ENCODE measurements at regions not wholly inside any gene's neighbourhood (a gene's known extent, or its start where the extent isn't known, plus 50 kb on each side); places are given as distances from the start of the nearest gene placed in this dataset.
A peak's percentile ranks its signal among the peaks of the same experiment; 100 is the strongest.

- peak; percentile 81 for FAIRE-seq
- peak; percentile 72 for DNase-seq (ENCODE audit: low spot score)
These were observed 148.4 kb upstream of the USP9Y start for GRCh38 chrY:12552471-12553283.

GRCh38 chrY:12553909-12554308 lies 147.1 kb upstream of the USP9Y start:
- FAIRE-seq, result no peak

GRCh38 chrY:12555005-12555404 lies 146.0 kb upstream of the USP9Y start:
- DNase-seq (ENCODE audit: low spot score) (peak; percentile 78), FAIRE-seq (peak; percentile 95)

More at GRCh38 chrY:12553909-12554308, 147.1 kb upstream of the USP9Y start:
- peak; percentile 70 for DNase-seq (ENCODE audit: low spot score)

GRCh38 chrY:12559007-12559406 lies 142.0 kb upstream of the USP9Y start:
- DNase-seq (ENCODE audit: low spot score) (no peak), FAIRE-seq (no peak)

- no peak for DNase-seq (ENCODE audit: low spot score)
- FAIRE-seq, result no peak
These were observed 124.8 kb upstream of the USP9Y start for GRCh38 chrY:12576278-12576677.

GRCh38 chrY:12593532-12594216 lies 107.4 kb upstream of the USP9Y start:
- no peak for FAIRE-seq
- no peak for DNase-seq (ENCODE audit: low spot score)

GRCh38 chrY:12598783-12599182 lies 102.2 kb upstream of the USP9Y start:
- no peak for DNase-seq (ENCODE audit: low spot score)
- no peak for FAIRE-seq

GRCh38 chrY:12605426-12605825 lies 95.6 kb upstream of the USP9Y start:
- no peak for DNase-seq (ENCODE audit: low spot score)
- FAIRE-seq, result no peak

GRCh38 chrY:12610861-12611260 lies 90.2 kb upstream of the USP9Y start:
- DNase-seq (ENCODE audit: low spot score) (no peak), FAIRE-seq (no peak)

GRCh38 chrY:12615733-12616446 lies 85.1 kb upstream of the USP9Y start:
- FAIRE-seq, result no peak
- DNase-seq (ENCODE audit: low spot score), result no peak

- DNase-seq (ENCODE audit: low spot score), result peak; percentile 37
- FAIRE-seq, result no peak
These were observed 79.5 kb upstream of the USP9Y start for GRCh38 chrY:12621454-12622081.

- DNase-seq (ENCODE audit: low spot score) (no peak), FAIRE-seq (no peak)
These were observed 77.8 kb upstream of the USP9Y start for GRCh38 chrY:12623204-12623603.

GRCh38 chrY:12642986-12643385 lies 58.0 kb upstream of the USP9Y start:
- FAIRE-seq (peak; percentile 90), DNase-seq (ENCODE audit: low spot score) (peak; percentile 65)

GRCh38 chrY:12643693-12644348 lies 57.2 kb upstream of the USP9Y start:
- FAIRE-seq (peak; percentile 87), DNase-seq (ENCODE audit: low spot score) (peak; percentile 85)

GRCh38 chrY:12651095-12651494 lies 49.9 kb upstream of the USP9Y start:
- DNase-seq (ENCODE audit: low spot score), result no peak
- no peak for FAIRE-seq

Data from RCC 7860 (cell line).